A549 (cell line): ENCODE measurements at regions not wholly inside any gene's neighbourhood (a gene's known extent, or its start where the extent isn't known, plus 50 kb on each side); places are given as distances from the start of the nearest gene placed in this dataset.

Experiments used
- CTCF ChIP-seq: fragments of >200 bp; sonication (Bioruptor Twin); formaldehyde crosslinking; IDR thresholded peaks from 3 replicates; pipeline ENCODE4 v1.5.1; 2016
- E2F6 ChIP-seq: IDR thresholded peaks from 2 replicates; pipeline ENCODE4 v1.6.1; 2012; ENCODE audit warnings: low read depth, borderline replicate concordance
- NR3C1 ChIP-seq: fragments of >200 bp; sonication (Bioruptor Twin); formaldehyde crosslinking; IDR thresholded peaks from 3 replicates; pipeline ENCODE4 v1.6.1; 2017
- POLR2A ChIP-seq: IDR thresholded peaks from 2 replicates; pipeline ENCODE4 v1.6.1; 2012; ENCODE audit warnings: mild to moderate bottlenecking, low read length
- RAD21 ChIP-seq, 2 experiments: fragments of >200 bp in 1 of 2; sonication (Bioruptor Twin) in 1 of 2; formaldehyde crosslinking in 1 of 2; IDR thresholded peaks in 1 of 2; conservative IDR thresholded peaks in 1 of 2; 2 replicates in 1 of 2; 3 replicates in 1 of 2; pipeline ENCODE4 v1.6.1; 2012 to 2018; ENCODE audit warnings: inconsistent platforms in 1 of 2
- RFX5 ChIP-seq: fragments of 450-650 bp; IDR thresholded peaks from 2 replicates; pipeline ENCODE4 v1.7.1; 2014; ENCODE audit warnings: antibody characterized with exemption, mild to moderate bottlenecking, moderate library complexity
- SREBF2 ChIP-seq: fragments of 450-650 bp; IDR thresholded peaks from 2 replicates; pipeline ENCODE4 v1.6.1; 2014; ENCODE audit warnings: mild to moderate bottlenecking, moderate library complexity
- USF2 ChIP-seq: fragments of 450-650 bp; IDR thresholded peaks from 2 replicates; pipeline ENCODE4 v1.6.1; 2014; ENCODE audit warnings: antibody characterized with exemption

GRCh38 chr1:245087723-245088122, 67.1 kb upstream of the KIF26B start:
- TF ChIP-seq RFX5 (no peak), USF2 (no peak), NR3C1 (no peak), POLR2A (no peak), CTCF (no peak), SREBF2 (no peak), E2F6 (no peak), RAD21 (conservative IDR thresholded peaks at IDR 0.05 in 1 of 2, IDR thresholded peaks at IDR 0.05 in 1 of 2) (no peak)
